ENCODE measurements at regions not wholly inside any gene's neighbourhood (a gene's known extent, or its start where the extent isn't known, plus 50 kb on each side); places are given as distances from the start of the nearest gene placed in this dataset.

- no peak for TF ChIP-seq CTCF (conservative IDR thresholded peaks at IDR 0.05; ENCODE audit: low read depth, low read length)
- TF ChIP-seq EZH2phosphoT487 (IDR thresholded peaks at IDR 0.05; ENCODE audit: borderline replicate concordance, low read length), result no peak
- TF ChIP-seq EZH2 (IDR thresholded peaks at IDR 0.05; ENCODE audit: low read length, unreplicated experiment), result no peak
These were observed 322.8 kb upstream of the PPARGC1A start for GRCh38 chr4:24212642-24213041.
